ENCODE measurements at regions not wholly inside any gene's neighbourhood (a gene's known extent, or its start where the extent isn't known, plus 50 kb on each side); places are given as distances from the start of the nearest gene placed in this dataset.

- no peak overlapping the region for H3K4me3 ChIP-seq (replicated peaks in 1 of 2; ENCODE audit: low read depth in 2 of 2, low read length in 2 of 2)
- TF ChIP-seq CTCF (IDR thresholded peaks at IDR 0.05; ENCODE audit: low read depth, low read length) = no peak
- no peak for DNase-seq (ENCODE audit: low read depth in 2 of 2)
Measured at GRCh38 chr7:42414028-42414427, 177.0 kb upstream of the GLI3 start.

- TF ChIP-seq CTCF (IDR thresholded peaks at IDR 0.05; ENCODE audit: low read depth, low read length) = no peak
- no peak for DNase-seq (ENCODE audit: low read depth in 2 of 2)
- H3K4me3 ChIP-seq (replicated peaks in 1 of 2; ENCODE audit: low read depth in 2 of 2, low read length in 2 of 2) = no peak overlapping the region
Measured at GRCh38 chr7:42409296-42409695, 172.3 kb upstream of the GLI3 start.

GRCh38 chr7:42407833-42408232 lies 170.8 kb upstream of the GLI3 start:
- TF ChIP-seq CTCF (IDR thresholded peaks at IDR 0.05; ENCODE audit: low read depth, low read length) = no peak
- DNase-seq (ENCODE audit: low read depth in 2 of 2) = no peak
- H3K4me3 ChIP-seq (replicated peaks in 1 of 2; ENCODE audit: low read depth in 2 of 2, low read length in 2 of 2) = no peak overlapping the region

DNA sequence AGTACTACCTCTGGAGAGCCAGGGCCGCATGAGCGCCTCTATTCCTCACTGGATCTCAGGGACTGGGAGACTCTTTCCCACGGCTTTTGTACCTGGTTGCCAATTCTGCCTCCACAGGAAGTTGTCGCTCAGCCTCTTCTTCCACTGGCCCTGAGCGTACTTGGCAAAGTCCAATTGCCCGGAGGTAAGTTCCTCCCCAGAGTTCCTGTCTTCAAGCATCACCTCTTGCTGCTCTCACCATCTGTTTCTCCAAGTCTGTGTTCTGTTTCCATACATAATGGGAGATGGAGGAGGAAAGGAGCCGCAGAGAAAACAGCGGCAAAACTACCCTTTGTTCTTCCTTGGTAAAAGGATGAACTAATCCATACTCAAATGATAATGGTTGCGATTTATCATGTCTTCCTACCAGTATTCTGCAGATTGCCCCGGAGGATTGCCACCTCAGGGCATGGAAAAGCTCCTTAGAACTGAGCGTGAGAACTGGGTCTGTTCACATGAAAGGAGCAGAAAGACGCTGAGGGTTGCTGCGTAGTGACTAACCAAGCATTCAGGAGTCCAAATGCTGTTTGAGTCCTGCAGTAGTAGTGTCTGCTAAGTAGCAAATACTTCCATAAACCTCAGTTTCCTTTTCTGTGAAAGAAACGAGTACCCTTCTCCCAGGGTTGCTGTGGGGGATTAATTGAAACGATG lies 170.2 kb upstream of the GLI3 start:
- no peak for DNase-seq (ENCODE audit: low read depth in 2 of 2)
- no peak for TF ChIP-seq CTCF (IDR thresholded peaks at IDR 0.05; ENCODE audit: low read depth, low read length)
- H3K4me3 ChIP-seq (replicated peaks in 1 of 2; ENCODE audit: low read depth in 2 of 2, low read length in 2 of 2) = no peak overlapping the region

- no peak overlapping the region for H3K4me3 ChIP-seq (replicated peaks in 1 of 2; ENCODE audit: low read depth in 2 of 2, low read length in 2 of 2)
- no peak for DNase-seq (ENCODE audit: low read depth in 2 of 2)
- TF ChIP-seq CTCF (IDR thresholded peaks at IDR 0.05; ENCODE audit: low read depth, low read length) = no peak
Measured at GRCh38 chr7:42406358-42406757, 169.3 kb upstream of the GLI3 start.

- no peak for DNase-seq (ENCODE audit: low read depth in 2 of 2)
- no peak for TF ChIP-seq CTCF (IDR thresholded peaks at IDR 0.05; ENCODE audit: low read depth, low read length)
- H3K4me3 ChIP-seq (replicated peaks in 1 of 2; ENCODE audit: low read depth in 2 of 2, low read length in 2 of 2) = no peak overlapping the region
Measured at GRCh38 chr7:42405782-42406181, 168.8 kb upstream of the GLI3 start.

DNA sequence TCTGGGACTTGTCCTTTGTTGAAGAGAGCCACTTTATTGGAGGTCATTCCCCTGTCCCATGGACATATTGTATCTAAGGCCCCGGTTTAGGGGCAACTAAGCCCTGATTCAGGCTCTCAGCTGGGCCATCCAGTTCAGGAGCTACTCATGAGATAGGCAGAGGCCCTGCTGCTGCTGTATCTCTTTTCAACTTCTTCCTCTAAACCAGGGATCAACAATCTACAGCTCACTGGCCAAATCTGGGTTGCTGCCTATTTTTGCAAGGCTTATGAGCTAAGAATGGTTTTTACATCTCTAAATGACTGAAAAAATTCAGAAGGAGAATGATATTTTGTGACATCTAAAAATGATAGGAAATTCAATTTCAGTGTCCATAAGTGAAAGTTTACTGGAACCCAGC lies 166.8 kb upstream of the GLI3 start:
- no peak for DNase-seq (ENCODE audit: low read depth in 2 of 2)
- no peak overlapping the region for H3K4me3 ChIP-seq (replicated peaks in 1 of 2; ENCODE audit: low read depth in 2 of 2, low read length in 2 of 2)
- no peak for TF ChIP-seq CTCF (IDR thresholded peaks at IDR 0.05; ENCODE audit: low read depth, low read length)
